Liver (tissue), 7 donors: ENCODE measurements at regions not wholly inside any gene's neighbourhood (a gene's known extent, or its start where the extent isn't known, plus 50 kb on each side); places are given as distances from the start of the nearest gene placed in this dataset.

Experiments
- DNase-seq: peaks from one replicate; pipeline ENCODE4 v3.0.0-alpha.2; 2017; ENCODE audit warnings: low spot score
- H3K27ac ChIP-seq, 2 donors: one replicate each; pipeline ENCODE4 v1.7.0; 2013; ENCODE audit warnings: inconsistent platforms in 2 of 2, low read length in 2 of 2, control low read depth in 1 of 2, low read depth in 1 of 2, mild to moderate bottlenecking in 1 of 2
- H3K27me3 ChIP-seq, 4 donors: one replicate each; pipeline versions ENCODE4 v1.6.1 to v1.7.0; 2013; ENCODE audit warnings: low read length in 3 of 4, inconsistent platforms in 1 of 4, mild to moderate bottlenecking in 1 of 4, moderate library complexity in 1 of 4; ENCODE audit not compliant: control insufficient read depth in 4 of 4, insufficient read depth in 4 of 4
- H3K36me3 ChIP-seq, 4 donors: one replicate each; pipeline versions ENCODE4 v1.6.1 to v1.7.0; 2013; ENCODE audit warnings: low read length in 3 of 4, mild to moderate bottlenecking in 3 of 4, low read depth in 1 of 4, moderate library complexity in 1 of 4; ENCODE audit not compliant: control insufficient read depth in 4 of 4, insufficient read depth in 3 of 4
- H3K4me1 ChIP-seq, 4 donors: one replicate each; pipeline versions ENCODE4 v1.6.1 to v1.7.0; 2013; ENCODE audit warnings: low read length in 3 of 4, mild to moderate bottlenecking in 3 of 4, moderate library complexity in 1 of 4; ENCODE audit not compliant: control insufficient read depth in 4 of 4, insufficient read depth in 4 of 4
- H3K4me3 ChIP-seq, 3 donors: one replicate each; pipeline versions ENCODE4 v1.6.1 to v1.7.0; 2013; ENCODE audit warnings: low read length in 3 of 3, control low read depth in 1 of 3, low read depth in 1 of 3, mild to moderate bottlenecking in 1 of 3
- H3K9ac ChIP-seq, 2 donors: one replicate each; pipeline ENCODE4 v1.7.0; 2013; ENCODE audit warnings: low read length in 2 of 2, mild to moderate bottlenecking in 2 of 2, moderate library complexity in 2 of 2, control low read depth in 1 of 2, low read depth in 1 of 2
- H3K9me3 ChIP-seq, 4 donors: one replicate each; pipeline versions ENCODE4 v1.6.1 to v1.7.0; 2013; ENCODE audit warnings: low read length in 3 of 4; ENCODE audit not compliant: control insufficient read depth in 4 of 4
- ATF3 ChIP-seq: IDR thresholded peaks from 2 replicates; pipeline ENCODE4 v1.6.1; 2016; ENCODE audit warnings: antibody characterized with exemption
- FOXA1 ChIP-seq: IDR thresholded peaks from 2 replicates; pipeline ENCODE4 v1.6.1; 2016; ENCODE audit warnings: antibody characterized with exemption
- GABPA ChIP-seq, 2 donors: IDR thresholded peaks in 1 of 2; conservative IDR thresholded peaks in 1 of 2; 2 replicates each; pipeline ENCODE4 v1.6.1; 2016; ENCODE audit warnings: antibody characterized with exemption in 2 of 2, mild to moderate bottlenecking in 1 of 2, moderate library complexity in 1 of 2
- HNF4A ChIP-seq, 2 donors: conservative IDR thresholded peaks; 2 replicates each; pipeline ENCODE4 v1.6.1; 2016; ENCODE audit warnings: antibody characterized with exemption in 2 of 2, mild to moderate bottlenecking in 2 of 2
- JUND ChIP-seq, 2 donors: IDR thresholded peaks; 2 replicates each; pipeline ENCODE4 v1.6.1; 2016; ENCODE audit warnings: antibody characterized with exemption in 2 of 2
- MAX ChIP-seq: IDR thresholded peaks from 2 replicates; pipeline ENCODE4 v1.6.1; 2016; ENCODE audit warnings: antibody characterized with exemption
- NR2F2 ChIP-seq: IDR thresholded peaks from 2 replicates; pipeline ENCODE4 v1.6.1; 2016; ENCODE audit warnings: antibody characterized with exemption
- RAD21 ChIP-seq, 2 donors: IDR thresholded peaks; 2 replicates each; pipeline ENCODE4 v1.6.1; 2016; ENCODE audit warnings: antibody characterized with exemption in 2 of 2, mild to moderate bottlenecking in 2 of 2
- REST ChIP-seq: IDR thresholded peaks from 2 replicates; pipeline ENCODE4 v1.6.1; 2016; ENCODE audit warnings: antibody characterized with exemption, mild to moderate bottlenecking
- YY1 ChIP-seq: IDR thresholded peaks from 2 replicates; pipeline ENCODE4 v1.6.1; 2016; ENCODE audit warnings: antibody characterized with exemption, mild to moderate bottlenecking
- WGBS: extraction: QIAGEN DNeasy Blood & Tissue Kit; methylation state at CpG from one replicate; pipeline ENCODE4 v1.1.7; 2013; 5-methylcytosine and 5-hydroxymethylcytosine counted together
- donor health status: healthy.
- donor health status: healthy.
- donor health status: healthy.
- donor health status: healthy.

GRCh38 chr1:243944429-243945160 lies 94.6 kb upstream of the AKT3 start:
- no peaks in the 10 kb centered on the region for H3K36me3 ChIP-seq
- DNase-seq: no peak
- peaks cover 0 to 3% (median 1%) of the 10 kb centered on the region in 4 donors for H3K9me3 ChIP-seq
- TF ChIP-seq REST (peak; percentile 90), FOXA1 (no peak)
- no peak overlapping the region for H3K9ac ChIP-seq
- no peak overlapping the region for H3K27ac ChIP-seq
- H3K27me3 ChIP-seq: peaks cover 0 to 14% (median 2%) of the 10 kb centered on the region in 4 donors
- no peaks in the 10 kb centered on the region for H3K4me1 ChIP-seq
- WGBS: 53% methylated on average over 21 of the region's 21 CpGs
- H3K4me3 ChIP-seq: no peak overlapping the region

- WGBS: 58% methylated on average over 10 of the region's 10 CpGs
- Histone ChIP-seq H3K4me3 (no peak overlapping the region), H3K27ac (no peak overlapping the region), H3K27me3 (peaks cover 0 to 14% (median 2%) of the 10 kb centered on the region in 4 donors), H3K9ac (no peak overlapping the region), H3K36me3 (no peaks in the 10 kb centered on the region), H3K9me3 (peaks cover 0 to 3% (median 1%) of the 10 kb centered on the region in 4 donors), H3K4me1 (no peaks in the 10 kb centered on the region)
- no peak for DNase-seq
- TF ChIP-seq MAX: no peak
- TF ChIP-seq REST: no peak
- TF ChIP-seq JUND (IDR thresholded peaks at IDR 0.05): no peak
- TF ChIP-seq GABPA (IDR thresholded peaks at IDR 0.05 in 1 of 2, conservative IDR thresholded peaks at IDR 0.05 in 1 of 2): no peak
- no peak for TF ChIP-seq HNF4A (conservative IDR thresholded peaks at IDR 0.05)
- TF ChIP-seq RAD21 (IDR thresholded peaks at IDR 0.05): no peak
- TF ChIP-seq YY1: no peak
- TF ChIP-seq NR2F2: no peak
- TF ChIP-seq ATF3: no peak
- no peak for TF ChIP-seq FOXA1
Observed at GRCh38 chr1:243943671-243944428, 93.8 kb upstream of the AKT3 start.
